GM21576 (cell line): ENCODE measurements at regions not wholly inside any gene's neighbourhood (a gene's known extent, or its start where the extent isn't known, plus 50 kb on each side); places are given as distances from the start of the nearest gene placed in this dataset.

ENCODE experiments used
- ATAC-seq: cut with Tn5 transposase; IDR thresholded peaks from one replicate; pipeline ENCODE4 v1.9.1; 2021; ENCODE audit warnings: mild to moderate bottlenecking, moderate library complexity; ENCODE audit not compliant: unreplicated experiment

DNA sequence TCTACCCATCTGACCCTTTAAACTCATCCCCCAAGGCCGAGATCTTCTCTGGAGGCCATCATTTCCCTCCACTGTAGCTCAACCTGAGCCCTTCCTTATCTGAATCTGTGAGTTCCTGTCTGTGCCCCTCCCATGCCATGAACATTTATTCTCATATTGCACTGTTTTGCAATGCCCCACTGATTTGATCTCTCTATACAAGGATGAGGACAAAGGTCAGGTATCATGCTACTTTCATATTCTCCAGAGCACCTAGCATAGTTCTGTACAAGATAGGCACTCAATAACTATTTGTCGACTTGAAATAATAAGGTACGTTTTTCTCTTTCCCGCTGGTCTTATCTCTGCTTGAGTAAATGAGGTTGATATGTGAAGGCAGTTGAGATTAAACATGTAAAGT, 135.5 kb downstream of the KLF5 start:
- ATAC-seq = no peak

DNA sequence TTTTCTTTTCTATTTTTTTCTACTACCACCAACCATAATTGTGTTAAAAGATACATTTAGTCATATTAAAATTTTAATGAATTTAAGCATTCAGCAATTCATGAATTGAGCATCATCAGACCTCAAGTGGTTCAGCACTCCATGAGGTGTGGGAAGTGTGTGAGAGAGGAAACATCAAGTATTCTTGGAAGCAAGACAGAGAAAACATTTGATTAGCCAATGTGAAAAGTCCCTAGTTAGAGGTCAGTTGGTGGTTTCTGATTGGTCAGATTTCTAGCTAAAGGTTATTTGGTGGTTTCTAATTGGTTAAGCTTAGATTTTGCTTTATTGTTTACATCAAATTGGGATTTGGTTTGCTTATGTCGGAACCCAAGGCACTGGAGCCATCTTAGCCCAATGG, 134.7 kb downstream of the KLF5 start:
- ATAC-seq = no peak

DNA sequence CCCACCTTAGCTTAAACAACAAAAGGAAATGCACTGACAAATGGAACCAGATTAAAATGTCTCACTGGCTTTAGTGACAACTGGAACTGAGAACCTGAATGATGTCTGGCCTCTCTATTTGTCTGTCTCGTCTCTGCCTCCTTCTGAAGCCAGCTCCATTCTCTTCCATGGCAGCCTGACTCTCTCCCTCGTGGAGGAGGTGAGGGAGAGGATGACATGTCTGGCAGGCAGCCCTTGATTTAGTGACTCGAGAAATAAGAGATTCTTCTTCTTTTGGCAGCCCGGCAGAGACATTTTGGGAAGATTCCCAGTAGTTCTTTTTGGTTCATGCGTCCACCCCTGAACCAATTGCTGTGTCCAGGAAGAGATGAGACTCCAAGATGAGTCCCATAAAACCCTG, 131.7 kb downstream of the KLF5 start:
- ATAC-seq = no peak

DNA sequence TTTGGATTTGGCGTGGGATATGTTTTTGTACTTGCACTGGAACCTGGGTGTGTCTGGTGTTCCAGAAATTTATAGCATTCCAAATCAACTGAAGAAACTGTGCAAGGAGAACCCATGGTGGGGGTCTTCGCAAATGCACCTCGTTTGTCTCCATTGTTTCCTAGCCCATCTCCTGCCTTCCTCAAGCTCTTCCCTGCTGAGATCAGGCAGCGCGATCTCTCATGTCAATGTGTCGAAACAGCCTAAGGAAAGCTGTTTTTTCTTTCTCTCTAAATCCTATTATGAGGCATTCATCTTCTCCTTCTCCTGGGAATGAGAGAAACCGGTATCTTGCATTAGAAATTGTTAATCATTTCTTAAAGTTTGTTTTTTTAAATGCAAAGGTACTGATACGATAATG, 131.0 kb downstream of the KLF5 start:
- no peak for ATAC-seq

DNA sequence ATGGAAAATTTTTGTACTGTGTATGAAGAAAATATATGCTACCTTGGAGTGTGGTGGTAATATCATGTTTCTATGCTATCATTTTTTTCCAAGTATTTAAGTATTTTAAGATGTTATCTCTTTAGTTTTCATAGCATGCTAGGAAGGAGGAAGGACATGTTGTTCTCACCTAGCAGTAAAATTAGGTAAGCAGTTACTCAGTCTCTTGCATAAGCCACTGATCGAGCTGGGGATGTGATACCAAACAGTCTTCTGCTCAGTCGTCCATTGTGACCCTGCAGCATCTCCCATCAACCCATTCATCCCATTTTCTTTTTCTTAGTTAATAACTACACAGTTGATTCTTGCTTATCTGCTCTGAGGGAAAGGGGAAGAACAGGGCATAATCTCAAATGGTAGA, 130.6 kb downstream of the KLF5 start:
- ATAC-seq = no peak

DNA sequence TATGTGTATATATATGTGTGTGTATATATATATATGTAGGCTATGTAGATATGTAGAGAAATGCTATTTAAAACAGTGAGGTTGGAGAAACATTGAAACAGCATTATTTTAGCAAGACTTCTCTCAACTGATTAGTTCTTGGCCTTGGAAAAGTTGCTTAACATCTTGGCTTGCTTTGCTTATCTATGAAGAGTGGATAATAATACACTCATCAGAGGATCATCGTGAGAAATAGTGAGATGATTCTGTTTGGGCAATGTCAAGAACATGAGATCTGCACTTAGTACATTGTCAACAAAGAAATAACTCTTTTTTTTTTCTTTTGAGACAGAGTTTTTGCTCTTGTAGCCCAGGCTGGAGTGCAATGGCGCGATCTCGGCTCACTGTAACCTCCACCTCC, 128.3 kb downstream of the KLF5 start:
- no peak for ATAC-seq

DNA sequence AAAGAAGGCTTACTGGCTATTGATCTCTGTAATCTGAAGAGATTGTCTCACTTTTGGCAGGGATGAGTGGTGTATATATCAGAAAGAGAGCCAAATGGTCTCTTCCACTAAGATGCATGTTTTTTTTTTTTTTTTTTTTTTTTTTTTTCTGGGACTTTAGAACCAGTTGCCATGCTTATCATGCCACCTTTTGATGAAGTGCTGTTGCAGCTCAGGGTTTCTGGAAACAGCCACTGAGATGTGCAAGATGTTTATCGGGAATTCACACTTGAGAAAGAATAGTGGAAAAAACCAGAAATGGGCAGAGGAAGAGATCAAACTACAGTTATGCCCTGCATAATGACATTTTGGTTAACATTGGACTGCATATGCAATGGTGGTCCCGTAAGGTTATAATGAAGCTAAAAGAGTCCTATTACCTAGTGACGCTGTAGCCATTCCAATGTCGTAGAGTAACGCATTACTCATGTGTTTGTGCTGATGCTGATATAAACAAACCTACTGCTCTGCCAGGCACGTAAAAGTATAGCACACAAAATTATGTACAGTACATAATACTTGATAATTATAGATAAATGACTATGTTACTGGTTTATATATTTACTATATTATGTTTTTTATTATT, 121.0 kb downstream of the KLF5 start:
- ATAC-seq = no peak

DNA sequence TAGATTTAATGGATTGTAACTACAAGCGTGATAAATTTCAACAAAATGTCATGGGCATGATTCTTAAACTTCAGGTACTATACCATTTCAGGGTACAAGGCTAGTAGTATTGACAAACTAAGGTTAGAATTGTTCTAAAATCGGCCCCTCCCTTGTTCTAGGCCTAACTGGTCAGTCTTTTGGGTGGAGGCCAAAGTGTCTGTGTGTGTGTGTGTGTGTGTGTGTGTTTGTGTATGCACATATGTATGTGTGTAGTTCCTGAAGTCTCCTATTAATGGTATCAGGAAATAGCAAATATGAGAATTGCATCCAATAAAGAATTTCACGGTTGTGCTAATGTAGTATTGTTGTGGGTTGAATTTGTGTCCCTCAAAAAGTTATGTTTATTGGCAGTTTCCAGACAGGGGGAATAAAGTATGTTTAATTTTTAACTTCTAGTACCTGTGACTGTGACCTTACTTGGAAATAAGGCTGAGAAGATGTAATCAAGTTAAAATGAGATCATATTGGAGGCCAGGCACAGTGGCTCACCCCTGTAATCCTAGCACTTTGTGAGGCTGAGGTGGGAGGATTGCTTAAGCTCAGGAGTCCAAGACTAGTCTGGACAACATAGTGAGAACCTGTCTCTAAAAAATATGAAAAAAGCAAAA, 119.2 kb downstream of the KLF5 start:
- ATAC-seq = no peak

DNA sequence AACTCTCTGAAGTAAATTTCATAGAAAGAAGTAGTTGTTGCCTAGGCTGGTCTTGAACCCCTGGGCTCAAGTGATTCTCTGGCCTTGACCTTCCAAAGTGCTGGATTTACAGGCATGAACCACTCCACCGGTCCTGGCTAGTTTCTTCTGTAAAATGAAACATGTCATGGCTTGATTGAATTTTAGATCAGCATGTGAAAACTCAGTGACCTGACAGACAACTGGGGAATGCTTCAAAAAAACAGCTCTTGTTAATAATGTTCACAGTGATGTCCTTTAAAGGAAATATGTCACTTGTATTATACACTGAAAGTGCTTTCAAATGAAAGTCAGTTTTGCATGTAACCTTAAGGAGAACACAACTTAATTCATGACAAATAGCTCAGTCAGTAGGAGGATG, 118.2 kb downstream of the KLF5 start:
- no peak for ATAC-seq

DNA sequence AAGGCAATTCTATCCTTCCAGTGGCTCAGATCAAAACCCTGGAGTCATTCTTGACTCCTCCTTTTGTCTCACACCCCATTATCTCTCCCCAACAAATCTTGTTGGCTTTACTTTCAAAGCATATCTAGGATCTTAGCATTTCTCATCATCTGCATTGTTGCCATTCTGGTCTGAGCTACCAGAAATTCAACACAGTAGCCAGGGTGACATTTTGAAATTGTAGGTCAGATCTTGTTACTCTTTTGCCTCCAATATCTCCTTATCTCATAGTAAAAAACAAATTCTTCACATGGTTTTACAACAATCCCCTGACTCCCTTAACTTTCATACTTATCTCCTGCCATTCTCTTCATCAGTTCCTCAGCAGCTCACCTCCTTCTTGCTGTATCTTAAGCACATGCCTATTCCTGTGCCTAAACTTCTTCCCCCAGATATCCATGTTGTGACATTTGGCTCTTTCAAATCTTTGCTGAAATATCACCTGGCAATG, 115.8 kb downstream of the KLF5 start:
- ATAC-seq = no peak

DNA sequence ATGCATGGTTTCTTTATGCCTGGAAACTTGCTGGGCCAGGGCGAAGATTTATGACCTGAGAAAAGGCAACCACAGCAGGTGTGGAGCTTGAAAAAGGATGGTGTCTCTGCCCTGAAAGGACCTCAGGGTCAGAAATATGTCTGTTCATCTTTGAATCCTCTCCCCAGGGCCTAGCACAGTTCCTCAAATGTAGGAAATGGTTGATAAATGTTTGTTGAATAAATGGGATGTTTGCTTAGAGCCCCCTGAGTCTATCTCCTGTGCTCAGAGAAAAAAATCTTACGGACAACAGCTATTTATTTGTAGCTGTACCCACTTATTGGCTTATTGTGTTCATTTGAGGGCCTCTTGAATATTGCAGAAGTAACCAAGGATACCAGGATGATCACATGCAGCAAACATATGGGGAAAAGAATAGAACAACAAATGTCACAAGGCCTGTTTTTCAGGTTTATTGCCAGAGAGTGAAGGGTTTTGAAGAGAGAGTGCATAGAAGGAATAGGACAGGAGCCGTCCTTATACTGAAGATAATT, 114.5 kb downstream of the KLF5 start:
- peak; percentile 42 for ATAC-seq

DNA sequence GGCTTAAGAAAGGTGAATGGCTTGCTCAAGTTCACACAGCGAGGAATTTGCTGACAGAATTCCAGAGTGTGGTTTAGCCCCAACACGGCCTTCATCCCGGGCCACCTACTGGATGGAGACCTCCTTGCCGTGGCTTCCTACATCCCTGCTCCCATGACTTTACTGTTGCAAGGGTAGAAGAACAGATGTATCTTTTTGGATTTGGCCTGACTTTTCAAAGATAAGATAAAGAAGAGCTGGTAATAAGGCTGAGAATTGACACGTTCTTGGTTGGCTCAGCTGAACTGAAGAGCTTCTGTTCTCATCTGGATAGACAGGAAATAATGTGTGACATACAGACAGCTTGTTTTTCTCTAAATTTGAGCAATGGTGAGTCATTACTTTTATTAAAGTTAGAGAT, 113.1 kb downstream of the KLF5 start:
- ATAC-seq = no peak

DNA sequence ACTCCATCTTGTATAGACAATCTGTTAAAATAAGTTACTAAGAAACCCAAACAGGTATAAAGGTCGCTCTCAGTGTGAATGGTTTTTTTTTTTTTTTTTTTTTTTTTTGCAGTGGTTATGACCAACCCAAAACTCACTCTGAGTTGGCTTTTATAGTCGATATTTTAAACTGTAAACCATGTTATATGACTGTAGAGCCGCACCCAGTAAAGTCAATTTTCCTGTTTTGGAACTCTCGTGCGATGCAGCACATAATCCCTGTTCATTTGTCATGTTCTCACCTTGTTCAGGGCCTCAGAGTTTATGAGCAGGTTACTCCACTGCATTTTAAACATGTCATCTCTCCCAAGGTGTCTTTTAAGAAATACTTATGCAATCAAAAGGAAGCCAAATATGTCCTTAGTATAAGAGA, 112.5 kb downstream of the KLF5 start:
- no peak for ATAC-seq

DNA sequence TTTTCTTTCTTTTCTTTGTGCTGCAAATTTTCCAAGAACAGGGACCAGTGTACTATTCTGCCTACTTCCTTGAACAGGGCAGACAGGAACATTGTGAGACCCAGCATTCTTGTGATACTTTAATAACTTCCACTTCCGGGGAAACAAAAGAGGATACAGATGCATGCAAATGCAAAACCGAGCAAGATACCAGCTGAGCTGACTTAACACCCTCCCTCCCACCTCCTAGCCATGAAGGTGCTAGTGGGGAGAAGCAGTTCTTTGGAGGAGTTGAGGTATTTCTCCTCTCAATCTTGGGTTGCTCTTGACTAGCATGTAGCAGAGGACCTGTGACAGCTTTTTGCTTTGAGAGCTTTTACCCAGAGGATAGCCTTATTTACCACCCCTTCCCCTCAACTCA, 111.2 kb downstream of the KLF5 start:
- ATAC-seq = no peak

DNA sequence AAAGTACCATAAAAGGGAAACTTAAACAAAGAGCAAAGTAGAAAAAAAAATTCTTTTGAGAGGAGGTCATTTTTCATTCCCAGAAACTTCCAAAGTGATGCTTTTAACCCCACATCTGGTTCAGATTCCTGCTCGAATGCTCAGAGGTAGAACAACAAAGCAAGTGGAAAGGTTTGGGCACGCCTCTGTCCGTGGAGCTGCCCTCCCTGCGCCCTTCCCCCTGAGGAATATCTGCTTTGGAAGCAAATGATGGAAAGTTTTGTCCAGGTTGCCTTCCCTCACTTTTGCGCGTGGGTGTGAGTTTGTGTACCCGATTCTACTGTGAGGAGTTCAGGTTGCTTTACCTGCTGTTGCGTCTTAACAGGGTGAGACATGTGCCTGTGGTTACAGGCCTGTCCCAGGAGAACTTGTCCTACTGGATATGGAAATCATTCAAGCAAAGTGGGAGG, 110.2 kb downstream of the KLF5 start:
- no peak for ATAC-seq

DNA sequence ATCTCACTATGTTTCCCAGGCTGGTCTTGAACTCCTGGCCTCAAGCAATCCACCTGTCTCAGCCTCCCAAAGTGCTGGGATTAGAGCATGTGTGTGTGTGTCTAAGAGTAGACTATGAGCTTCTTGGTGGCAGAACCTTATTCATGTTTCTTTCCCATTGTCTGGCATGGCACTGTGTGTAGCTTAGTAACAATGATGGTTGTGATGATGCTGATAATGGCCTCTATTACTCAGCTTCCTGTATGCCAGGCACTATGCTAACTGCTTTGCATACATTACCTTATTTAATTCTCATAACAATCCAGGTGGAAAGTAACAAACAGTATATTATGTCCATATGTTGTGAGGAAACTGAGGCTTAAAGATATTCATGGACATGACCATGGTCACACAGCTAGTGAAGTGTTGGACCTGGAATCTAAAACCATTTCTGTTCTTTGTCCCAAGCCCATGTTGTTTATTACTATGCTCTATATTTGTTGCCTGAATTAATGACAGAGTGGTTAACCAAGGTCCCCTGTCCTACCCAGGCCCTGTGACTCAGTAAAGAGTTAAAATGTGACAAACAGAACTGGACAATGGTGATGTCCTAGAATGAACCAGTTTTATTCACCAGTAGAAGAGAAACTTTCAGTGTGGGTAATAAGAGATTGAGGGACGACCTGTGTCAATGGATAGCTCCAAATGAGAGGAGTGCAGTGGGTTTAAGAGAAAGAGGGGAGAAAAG, 109.6 kb downstream of the KLF5 start:
- no peak for ATAC-seq

DNA sequence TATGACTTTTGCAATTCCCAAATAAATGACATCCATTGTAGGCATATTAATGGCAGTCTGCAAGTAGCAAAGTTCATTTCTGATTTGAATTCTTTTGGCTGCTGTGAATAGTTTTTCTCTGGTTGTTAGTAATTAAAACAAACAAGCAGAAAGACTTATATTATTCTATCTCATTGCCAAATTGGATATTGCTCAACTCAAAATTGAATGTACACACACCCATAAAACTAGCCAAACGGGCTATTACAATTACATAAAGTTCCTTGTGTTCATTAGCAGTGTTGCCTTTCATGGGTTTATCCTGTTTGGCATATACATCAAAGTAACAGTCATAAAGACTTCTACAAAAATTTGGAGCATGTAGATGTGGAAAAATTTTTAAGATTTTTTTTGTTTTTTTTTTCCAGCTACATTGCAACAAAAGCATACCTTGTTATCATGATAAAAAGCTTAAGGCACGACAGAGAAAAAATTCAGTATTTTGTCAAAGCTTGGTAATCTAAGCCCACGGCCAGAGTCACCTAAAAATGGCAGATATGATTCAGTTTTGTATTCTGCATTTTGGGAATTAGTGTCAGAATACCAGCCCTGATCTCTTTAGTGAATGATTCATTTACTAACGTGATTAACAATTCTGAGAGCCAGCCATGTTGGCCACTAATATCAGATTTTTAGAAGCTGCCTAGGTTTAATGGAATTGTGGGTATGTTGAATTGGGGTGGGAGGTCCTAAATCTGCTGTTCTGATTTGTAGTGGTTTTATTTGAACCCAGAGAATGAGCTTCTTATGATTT, 108.4 kb downstream of the KLF5 start:
- no peak for ATAC-seq

DNA sequence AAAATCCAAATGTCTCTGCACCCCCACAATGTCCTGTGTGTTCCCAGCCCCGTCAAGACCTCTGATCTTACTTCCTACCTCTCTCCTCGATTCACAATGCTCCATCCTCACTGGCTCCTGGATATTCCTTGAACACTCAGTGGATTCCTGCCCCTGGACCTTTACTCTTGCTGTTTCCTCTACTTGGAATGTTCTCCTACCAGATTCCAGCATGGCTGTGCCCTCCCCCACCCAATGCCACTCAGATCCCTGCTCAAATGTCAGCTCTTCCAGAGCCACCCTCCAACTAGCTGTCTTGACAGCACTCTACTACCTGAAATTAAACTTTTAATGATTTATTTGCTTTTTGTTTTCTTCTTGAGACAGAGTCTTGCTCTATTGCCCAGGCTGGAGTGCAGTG, 107.4 kb downstream of the KLF5 start:
- no peak for ATAC-seq

DNA sequence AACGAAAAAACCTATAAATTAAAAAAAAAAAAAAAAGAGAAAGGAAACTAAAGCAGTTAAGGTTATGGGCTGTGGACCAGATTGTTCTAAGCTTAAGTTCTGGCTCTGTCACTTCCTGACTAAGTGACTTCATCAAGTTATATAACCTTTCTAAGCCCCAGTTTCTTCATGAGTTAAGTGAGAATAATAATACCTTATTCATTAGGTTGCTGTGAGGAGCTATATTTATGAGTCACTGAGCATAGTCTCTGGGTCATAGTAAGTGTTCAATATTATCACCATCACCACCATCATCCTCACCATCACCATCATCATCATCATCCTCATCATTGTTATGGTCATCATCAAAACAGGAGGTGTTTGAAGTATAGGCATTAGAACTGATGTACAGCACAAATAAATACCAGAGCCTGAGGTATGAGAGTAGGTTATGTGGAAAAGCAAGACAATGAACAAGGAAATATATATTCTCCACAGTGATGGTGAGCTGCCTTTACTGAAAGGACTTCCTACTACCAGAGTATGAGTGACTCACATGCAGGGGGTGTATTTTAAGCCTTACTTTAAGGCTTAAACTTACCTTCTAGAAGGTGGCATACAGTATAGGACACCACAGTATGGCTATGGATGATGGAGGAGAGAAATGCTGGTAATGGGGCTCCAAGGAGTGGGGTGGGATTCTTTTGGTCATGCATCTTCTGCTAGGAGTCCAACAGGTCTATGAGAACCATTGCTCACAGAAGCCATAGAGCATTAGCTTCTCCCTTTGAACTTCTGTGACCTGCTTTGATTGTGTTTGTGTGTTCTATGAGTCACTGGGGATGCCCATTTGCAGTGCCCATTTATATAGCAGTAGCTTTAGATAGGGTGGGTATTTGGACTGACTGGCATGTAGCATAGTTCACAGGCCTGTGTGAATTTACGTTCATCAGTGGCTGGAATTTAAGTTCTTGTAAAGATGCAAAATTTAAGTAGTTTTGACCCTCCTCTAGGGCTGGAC, 104.4 kb downstream of the KLF5 start:
- ATAC-seq = no peak
